ENCODE measurements at regions not wholly inside any gene's neighbourhood (a gene's known extent, or its start where the extent isn't known, plus 50 kb on each side); places are given as distances from the start of the nearest gene placed in this dataset.

GRCh38 chr7:84399661-84400060 lies 205.1 kb upstream of the SEMA3A start:
- Histone ChIP-seq H3K4me3 (ENCODE audit: low read length) (no peak overlapping the region), H2AFZ (ENCODE audit: low read depth, low read length) (no peak overlapping the region), H4K20me1 (ENCODE audit: insufficient read depth, low read length) (no peaks in the 10 kb centered on the region), H3K79me2 (ENCODE audit: low read length) (no peaks in the 10 kb centered on the region), H3K4me2 (ENCODE audit: low read length) (no peak overlapping the region), H3K27me3 (ENCODE audit: low read depth, low read length) (no peaks in the 10 kb centered on the region), H3K4me1 (ENCODE audit: low read length) (peaks cover 5% of the 10 kb centered on the region), H3K9me3 (ENCODE audit: insufficient read depth, low read length) (peaks cover 6% of the 10 kb centered on the region; the same call in 1 of the 2 replicates), H3K9ac (ENCODE audit: low read length) (no peak overlapping the region), H3K36me3 (replicated peaks; ENCODE audit: low read depth, low read length) (no peaks in the 10 kb centered on the region), H3K27ac (ENCODE audit: low read length) (no peak overlapping the region)
- TF ChIP-seq EZH2phosphoT487 (IDR thresholded peaks at IDR 0.05; ENCODE audit: low read depth) = no peak
- TF ChIP-seq CTCF (IDR thresholded peaks at IDR 0.05; ENCODE audit: low read depth, low read length) = no peak

- Histone ChIP-seq H3K79me2 (ENCODE audit: low read length) (no peaks in the 10 kb centered on the region), H3K27ac (ENCODE audit: low read length) (no peak overlapping the region), H2AFZ (ENCODE audit: low read depth, low read length) (no peak overlapping the region), H3K36me3 (replicated peaks; ENCODE audit: low read depth, low read length) (no peaks in the 10 kb centered on the region), H3K9ac (ENCODE audit: low read length) (no peak overlapping the region), H3K4me3 (ENCODE audit: low read length) (no peak overlapping the region), H3K9me3 (ENCODE audit: insufficient read depth, low read length) (no peaks in the 10 kb centered on the region; the same call in 1 of the 2 replicates), H3K4me1 (ENCODE audit: low read length) (peaks cover 13% of the 10 kb centered on the region), H3K4me2 (ENCODE audit: low read length) (no peak overlapping the region), H4K20me1 (ENCODE audit: insufficient read depth, low read length) (no peaks in the 10 kb centered on the region), H3K27me3 (ENCODE audit: low read depth, low read length) (no peaks in the 10 kb centered on the region)
- TF ChIP-seq EZH2phosphoT487 (IDR thresholded peaks at IDR 0.05; ENCODE audit: low read depth) = no peak
- no peak for TF ChIP-seq CTCF (IDR thresholded peaks at IDR 0.05; ENCODE audit: low read depth, low read length)
Observed at GRCh38 chr7:84394219-84394618, 199.6 kb upstream of the SEMA3A start.

GRCh38 chr7:84393786-84394185 lies 199.2 kb upstream of the SEMA3A start:
- H3K9me3 ChIP-seq (ENCODE audit: insufficient read depth, low read length) = no peaks in the 10 kb centered on the region; the same call in 1 of the 2 replicates
- H3K27ac ChIP-seq (ENCODE audit: low read length) = no peak overlapping the region
- H3K27me3 ChIP-seq (ENCODE audit: low read depth, low read length) = no peaks in the 10 kb centered on the region
- H3K36me3 ChIP-seq (replicated peaks; ENCODE audit: low read depth, low read length) = no peaks in the 10 kb centered on the region
- H3K9ac ChIP-seq (ENCODE audit: low read length) = no peak overlapping the region
- peaks cover 18% of the 10 kb centered on the region for H3K4me1 ChIP-seq (ENCODE audit: low read length)
- H3K4me3 ChIP-seq (ENCODE audit: low read length) = no peak overlapping the region
- no peak overlapping the region for H3K4me2 ChIP-seq (ENCODE audit: low read length)
- TF ChIP-seq CTCF (IDR thresholded peaks at IDR 0.05; ENCODE audit: low read depth, low read length) (no peak), EZH2phosphoT487 (IDR thresholded peaks at IDR 0.05; ENCODE audit: low read depth) (no peak)
- H3K79me2 ChIP-seq (ENCODE audit: low read length) = no peaks in the 10 kb centered on the region
- H4K20me1 ChIP-seq (ENCODE audit: insufficient read depth, low read length) = no peaks in the 10 kb centered on the region
- no peak overlapping the region for H2AFZ ChIP-seq (ENCODE audit: low read depth, low read length)

GRCh38 chr7:84390845-84391244 lies 196.3 kb upstream of the SEMA3A start:
- H3K9me3 ChIP-seq (ENCODE audit: insufficient read depth, low read length) = no peaks in the 10 kb centered on the region; the same call in 1 of the 2 replicates
- TF ChIP-seq EZH2phosphoT487 (IDR thresholded peaks at IDR 0.05; ENCODE audit: low read depth) (no peak), CTCF (IDR thresholded peaks at IDR 0.05; ENCODE audit: low read depth, low read length) (no peak)
- no peaks in the 10 kb centered on the region for H3K79me2 ChIP-seq (ENCODE audit: low read length)
- no peaks in the 10 kb centered on the region for H3K27me3 ChIP-seq (ENCODE audit: low read depth, low read length)
- H2AFZ ChIP-seq (ENCODE audit: low read depth, low read length) = peak overlapping the region; percentile 50; the same call in 1 of the 2 replicates
- H3K4me1 ChIP-seq (ENCODE audit: low read length) = peaks cover 22% of the 10 kb centered on the region
- H3K4me2 ChIP-seq (ENCODE audit: low read length) = no peak overlapping the region; the same call in 1 of the 2 replicates
- H3K36me3 ChIP-seq (replicated peaks; ENCODE audit: low read depth, low read length) = no peaks in the 10 kb centered on the region
- no peaks in the 10 kb centered on the region for H4K20me1 ChIP-seq (ENCODE audit: insufficient read depth, low read length)
- H3K27ac ChIP-seq (ENCODE audit: low read length) = no peak overlapping the region
- H3K9ac ChIP-seq (ENCODE audit: low read length) = no peak overlapping the region
- H3K4me3 ChIP-seq (ENCODE audit: low read length) = no peak overlapping the region

All from OCI-LY3 (cell line).